Myocyte (in vitro differentiated cells): ENCODE measurements at regions not wholly inside any gene's neighbourhood (a gene's known extent, or its start where the extent isn't known, plus 50 kb on each side); places are given as distances from the start of the nearest gene placed in this dataset.
A peak's percentile ranks its signal among the peaks of the same experiment; 100 is the strongest.

Source experiments
- DNase-seq: peaks from one replicate; pipeline ENCODE4 v3.0.0-alpha.2; 2012; ENCODE audit warnings: low read depth

DNA sequence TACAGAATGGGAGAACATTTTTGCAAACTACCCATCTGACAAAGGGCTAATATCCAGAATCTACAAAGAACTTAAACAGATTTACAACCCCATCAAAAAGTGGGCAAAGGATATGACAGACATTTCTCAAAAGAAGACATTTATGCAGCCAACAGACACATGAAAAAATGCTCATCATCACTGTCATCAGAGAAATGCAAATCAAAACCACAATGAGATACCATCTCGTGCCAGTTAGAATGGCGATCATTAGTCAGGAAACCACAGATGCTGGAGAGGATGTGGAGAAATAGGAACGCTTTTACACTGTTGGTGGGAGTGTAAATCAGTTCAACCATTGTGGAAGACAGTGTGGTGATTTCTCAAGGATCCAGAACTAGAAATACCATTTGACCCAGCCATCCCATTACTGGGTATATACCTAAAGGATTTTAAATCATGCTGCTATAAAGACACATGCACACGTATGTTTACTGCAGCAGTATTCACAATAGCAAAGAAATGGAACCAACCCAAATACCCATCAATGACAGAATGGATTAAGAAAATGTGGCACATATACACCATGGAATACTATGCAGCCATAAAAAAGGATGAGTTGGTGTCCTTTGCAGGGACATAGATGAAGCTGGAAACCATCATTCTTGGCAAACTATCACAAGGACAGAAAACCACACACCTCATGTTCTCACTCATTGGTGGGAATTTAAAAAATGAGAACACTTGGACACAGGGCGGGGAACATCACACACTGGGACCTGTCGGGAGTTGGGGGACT is 317.7 kb upstream of the THBS1 start:
- DNase-seq: peak; percentile 77

- no peak for DNase-seq
Observed at GRCh38 chr15:39265261-39265660, 315.6 kb upstream of the THBS1 start.

- no peak for DNase-seq
Observed at GRCh38 chr15:39266890-39267289, 314.0 kb upstream of the THBS1 start.

GRCh38 chr15:39267685-39268084 is 313.2 kb upstream of the THBS1 start:
- DNase-seq: no peak

- no peak for DNase-seq
Observed at GRCh38 chr15:39269352-39269751, 311.5 kb upstream of the THBS1 start.

DNA sequence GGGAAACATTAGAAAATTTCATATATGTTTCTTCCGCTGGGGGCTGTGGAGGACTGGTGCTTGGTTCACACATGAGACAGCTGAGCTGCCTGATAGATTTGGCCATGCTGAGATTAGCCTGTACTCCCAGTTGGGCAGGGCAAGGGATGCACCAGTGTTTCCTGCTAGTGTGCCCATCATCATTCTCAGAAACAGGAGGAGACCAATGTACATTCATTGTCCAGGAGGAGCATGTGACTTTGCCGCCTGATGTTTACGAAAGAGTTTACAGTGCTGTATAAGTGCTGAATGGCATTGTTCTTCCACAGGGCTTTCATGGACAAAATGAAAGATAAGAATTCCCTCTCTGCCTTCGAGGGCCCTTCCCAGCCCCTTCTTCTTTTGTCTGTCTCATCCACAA is 311.1 kb upstream of the THBS1 start:
- peak; percentile 46 for DNase-seq

DNA sequence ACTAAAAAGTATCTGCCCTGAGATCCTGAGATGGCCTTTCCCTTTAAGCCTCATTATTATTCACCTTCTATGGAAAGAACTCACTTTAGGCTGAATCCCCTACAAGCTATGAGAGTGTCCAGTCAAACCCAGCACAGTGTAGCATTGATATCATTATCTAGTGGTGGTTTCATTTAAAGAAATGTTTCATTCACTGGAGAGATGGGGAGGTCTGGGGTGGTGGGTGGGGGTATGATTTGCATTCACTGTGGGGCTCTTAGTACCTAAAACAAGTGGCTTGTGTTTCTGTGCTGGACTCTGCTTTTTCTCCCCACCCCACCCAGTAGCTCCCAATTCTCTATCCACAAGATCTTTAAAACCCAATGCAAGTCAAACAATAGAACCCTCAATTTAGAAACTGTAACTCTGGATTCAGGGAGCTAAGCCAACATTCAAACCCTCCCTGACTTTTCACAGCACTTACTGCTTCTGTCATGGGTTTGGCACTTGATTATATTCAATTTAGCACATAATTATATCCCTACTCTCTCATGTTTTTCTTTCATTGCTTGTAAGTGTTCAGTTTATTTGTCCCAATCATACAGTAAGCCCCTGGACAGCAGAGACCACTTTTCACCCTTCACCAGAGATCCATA is 310.5 kb upstream of the THBS1 start:
- peak; percentile 49 for DNase-seq

DNA sequence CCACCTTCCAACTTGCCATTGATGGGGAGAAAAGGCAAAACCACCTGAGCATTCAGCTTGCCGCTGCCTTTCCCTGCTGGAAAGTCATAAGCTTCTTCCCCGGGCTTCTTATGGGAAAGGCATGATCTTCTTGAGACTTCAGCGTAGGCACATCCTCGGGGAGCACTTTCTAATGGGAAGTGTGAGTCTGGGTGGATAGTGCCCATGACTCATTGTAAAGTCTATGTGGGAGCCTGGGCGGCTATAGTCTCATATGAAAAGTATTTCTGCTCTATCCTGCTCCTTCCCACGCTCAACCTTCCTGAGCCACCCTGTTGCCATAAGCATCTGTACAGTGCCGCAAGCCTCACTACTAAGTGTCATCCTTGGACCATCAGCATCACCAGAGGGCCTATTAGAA is 309.9 kb upstream of the THBS1 start:
- DNase-seq: peak; percentile 80

GRCh38 chr15:39272901-39273300 is 308.0 kb upstream of the THBS1 start:
- DNase-seq: peak; percentile 79

GRCh38 chr15:39273717-39274411 is 307.0 kb upstream of the THBS1 start:
- DNase-seq: peak; percentile 72

- DNase-seq: no peak
Observed at GRCh38 chr15:39275066-39275465, 305.8 kb upstream of the THBS1 start.

GRCh38 chr15:39279311-39279710 is 301.6 kb upstream of the THBS1 start:
- no peak for DNase-seq

DNA sequence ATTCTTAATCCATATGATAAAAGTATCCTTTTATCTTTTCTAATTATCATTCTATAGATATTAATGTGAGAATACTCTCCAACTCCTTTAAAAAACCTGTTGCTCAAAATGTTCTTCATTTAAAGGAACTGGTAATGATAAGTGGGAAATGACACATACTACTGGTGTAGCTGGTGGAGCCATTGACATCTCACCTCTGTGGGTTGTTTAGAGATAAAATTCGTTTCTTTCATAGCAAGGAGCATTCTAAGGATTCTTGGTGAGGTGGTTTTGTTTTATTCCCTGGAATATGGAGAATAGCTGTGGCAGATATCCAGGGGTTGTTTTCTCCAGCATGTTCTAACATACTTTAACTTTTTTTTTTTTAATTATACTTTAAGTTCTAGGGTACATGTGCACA is 299.8 kb upstream of the THBS1 start:
- no peak for DNase-seq

DNA sequence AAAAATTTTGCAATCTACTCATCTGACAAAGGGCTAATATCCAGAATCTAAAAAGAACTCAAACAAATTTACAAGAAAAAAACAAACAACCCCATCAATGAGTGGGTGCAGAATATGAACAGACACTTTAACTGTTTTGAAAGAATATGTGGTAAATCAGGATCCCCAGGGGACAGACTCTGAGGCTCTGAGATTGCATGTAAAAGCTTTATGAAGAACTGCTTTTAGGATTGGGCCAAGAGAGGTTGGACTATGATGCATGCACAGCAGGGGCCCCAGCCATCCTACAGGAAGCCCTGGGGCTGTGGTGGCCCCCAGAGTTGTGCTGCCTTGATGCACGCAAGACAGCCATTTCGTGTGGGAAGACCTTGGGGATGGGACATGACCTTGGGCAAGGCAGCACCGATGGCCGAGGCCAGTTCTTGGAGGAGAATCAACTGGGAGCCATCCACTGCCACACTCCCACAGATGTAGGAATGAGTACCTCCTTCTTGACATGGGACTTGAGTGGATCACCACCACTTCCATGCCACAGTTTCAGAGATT is 298.1 kb upstream of the THBS1 start:
- DNase-seq: no peak

DNA sequence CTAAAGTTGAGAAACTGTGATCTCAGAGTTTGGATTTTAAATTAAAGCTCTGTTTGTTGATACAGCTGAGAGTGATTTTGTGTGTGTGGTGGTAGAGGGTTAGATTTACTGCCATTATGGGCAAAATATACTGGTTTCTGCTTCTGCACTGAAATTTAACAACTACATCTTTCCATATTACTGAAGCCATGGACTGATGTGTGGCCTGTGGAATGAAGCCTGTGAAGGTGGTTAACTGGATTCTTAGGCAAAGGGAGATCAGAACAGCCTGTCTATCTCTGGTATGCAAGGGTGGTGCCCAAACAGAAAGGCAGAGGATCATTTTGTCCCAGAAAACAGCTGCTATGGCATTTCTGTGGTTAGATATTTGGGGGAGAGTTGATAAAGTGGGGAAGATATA is 297.3 kb upstream of the THBS1 start:
- DNase-seq: peak; percentile 73

GRCh38 chr15:39285071-39285470 is 295.8 kb upstream of the THBS1 start:
- DNase-seq: no peak

GRCh38 chr15:39285663-39286062 is 295.2 kb upstream of the THBS1 start:
- no peak for DNase-seq

- no peak for DNase-seq
Observed at GRCh38 chr15:39286706-39287105, 294.2 kb upstream of the THBS1 start.

GRCh38 chr15:39287322-39288195 is 293.3 kb upstream of the THBS1 start:
- peak; percentile 54 for DNase-seq

DNA sequence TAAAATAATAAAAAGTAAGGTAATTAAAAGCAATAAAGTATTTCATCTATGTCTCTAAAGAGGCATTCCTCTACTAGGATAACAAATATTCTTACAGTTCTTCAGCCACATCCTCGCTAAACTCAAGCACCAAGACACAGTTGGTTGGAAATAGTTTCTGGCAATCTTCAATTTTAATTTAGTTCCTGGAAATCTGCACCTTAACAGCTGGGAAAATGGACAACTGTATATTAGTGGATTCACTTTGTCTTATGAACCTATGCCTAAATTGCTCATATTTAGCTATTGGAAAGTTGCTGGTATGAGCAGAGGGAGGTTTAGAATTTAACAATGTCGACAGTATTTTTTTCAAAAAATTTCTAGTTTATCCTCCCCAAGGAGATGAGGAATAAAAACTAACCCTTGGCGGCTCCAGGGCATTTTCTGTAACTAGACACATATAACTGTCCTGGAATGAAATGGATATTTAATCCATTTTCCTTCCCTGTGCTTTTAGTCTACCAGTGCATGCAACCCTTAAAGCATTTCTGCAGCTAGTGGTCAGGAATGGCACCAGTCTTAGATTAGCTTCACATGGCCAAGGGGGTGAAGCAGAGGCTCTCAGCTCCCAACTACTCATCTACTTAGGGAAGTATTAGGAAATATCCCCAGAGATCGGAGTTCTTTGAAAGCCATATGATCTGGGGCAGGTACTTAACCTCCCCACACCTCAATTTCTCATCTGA is 290.0 kb upstream of the THBS1 start:
- peak; percentile 50 for DNase-seq
